GM12865 (cell line): ENCODE measurements at regions not wholly inside any gene's neighbourhood (a gene's known extent, or its start where the extent isn't known, plus 50 kb on each side); places are given as distances from the start of the nearest gene placed in this dataset.

Source experiments
- DNase-seq: peaks from one replicate; pipeline ENCODE4 v3.0.0; 2010; ENCODE audit warnings: low read depth
- H3K4me3 ChIP-seq: 2 replicates; pipeline ENCODE4 v1.5.1; 2011; ENCODE audit warnings: mild to moderate bottlenecking, low read depth, low read length, control low read depth
- TF ChIP-seq, protein P1 (sequence below): IDR thresholded peaks from 2 replicates; pipeline ENCODE4 v1.5.1; 2011; ENCODE audit warnings: low read length, control low read depth, low read depth, inconsistent platforms; ENCODE audit not compliant: insufficient read depth; ENCODE audit errors: missing control alignments

GRCh38 chr14:54170301-54170700 is 213.7 kb upstream of the BMP4 start:
- no peak for DNase-seq
- TF ChIP-seq, protein P1, sequence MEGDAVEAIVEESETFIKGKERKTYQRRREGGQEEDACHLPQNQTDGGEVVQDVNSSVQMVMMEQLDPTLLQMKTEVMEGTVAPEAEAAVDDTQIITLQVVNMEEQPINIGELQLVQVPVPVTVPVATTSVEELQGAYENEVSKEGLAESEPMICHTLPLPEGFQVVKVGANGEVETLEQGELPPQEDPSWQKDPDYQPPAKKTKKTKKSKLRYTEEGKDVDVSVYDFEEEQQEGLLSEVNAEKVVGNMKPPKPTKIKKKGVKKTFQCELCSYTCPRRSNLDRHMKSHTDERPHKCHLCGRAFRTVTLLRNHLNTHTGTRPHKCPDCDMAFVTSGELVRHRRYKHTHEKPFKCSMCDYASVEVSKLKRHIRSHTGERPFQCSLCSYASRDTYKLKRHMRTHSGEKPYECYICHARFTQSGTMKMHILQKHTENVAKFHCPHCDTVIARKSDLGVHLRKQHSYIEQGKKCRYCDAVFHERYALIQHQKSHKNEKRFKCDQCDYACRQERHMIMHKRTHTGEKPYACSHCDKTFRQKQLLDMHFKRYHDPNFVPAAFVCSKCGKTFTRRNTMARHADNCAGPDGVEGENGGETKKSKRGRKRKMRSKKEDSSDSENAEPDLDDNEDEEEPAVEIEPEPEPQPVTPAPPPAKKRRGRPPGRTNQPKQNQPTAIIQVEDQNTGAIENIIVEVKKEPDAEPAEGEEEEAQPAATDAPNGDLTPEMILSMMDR: no peak

DNA sequence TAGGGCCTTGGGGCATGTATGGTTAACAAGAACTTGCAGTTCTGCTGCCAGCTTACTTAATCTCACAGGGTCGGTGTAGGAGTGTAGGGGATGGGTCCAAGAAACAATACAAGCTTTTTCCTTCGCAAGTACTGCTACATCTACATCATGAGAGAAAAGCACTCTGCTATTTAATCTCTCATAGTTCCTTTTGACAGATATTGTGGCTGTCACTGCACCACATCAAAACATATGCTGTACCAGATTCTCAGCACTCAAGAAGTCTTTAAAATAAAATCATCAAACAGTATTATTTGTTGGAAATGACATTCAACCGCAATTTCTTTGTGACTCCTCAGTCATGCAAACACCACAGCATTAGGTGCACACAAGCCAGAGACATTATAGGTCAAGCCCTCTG is 215.5 kb upstream of the BMP4 start:
- TF ChIP-seq, protein P1: no peak
- H3K4me3 ChIP-seq: no peak overlapping the region
- DNase-seq: no peak

More at GRCh38 chr14:54170301-54170700, 213.7 kb upstream of the BMP4 start:
- no peak overlapping the region for H3K4me3 ChIP-seq

DNA sequence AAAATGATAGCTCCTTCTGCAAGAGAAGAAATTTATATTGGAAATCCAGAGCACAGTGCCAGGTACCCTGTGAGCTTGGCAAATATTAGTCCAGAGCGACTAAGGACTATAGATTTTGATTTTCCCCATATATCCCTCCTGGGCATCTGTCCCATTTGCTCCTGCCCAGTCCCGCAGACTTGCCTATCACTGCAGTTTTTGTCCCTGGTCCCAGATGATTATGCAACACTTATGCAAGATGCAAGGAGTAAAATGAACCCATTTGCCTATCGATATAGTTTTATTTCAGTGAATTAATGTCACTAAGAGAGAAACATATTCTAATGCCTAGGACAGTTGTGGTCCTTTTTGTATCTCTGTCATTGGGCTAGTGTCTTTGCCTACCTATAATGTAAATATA is 215.9 kb upstream of the BMP4 start:
- no peak overlapping the region for H3K4me3 ChIP-seq
- TF ChIP-seq, protein P1: no peak
- DNase-seq: no peak

- TF ChIP-seq, protein P1: no peak
- H3K4me3 ChIP-seq: no peak overlapping the region
- no peak for DNase-seq
Observed at GRCh38 chr14:54173802-54174201, 217.2 kb upstream of the BMP4 start.

GRCh38 chr14:54174457-54174856 is 217.8 kb upstream of the BMP4 start:
- TF ChIP-seq, protein P1: no peak
- DNase-seq: no peak
- H3K4me3 ChIP-seq: no peak overlapping the region

- peak; percentile 71 for DNase-seq
Observed at GRCh38 chr14:54175298-54175942, 218.8 kb upstream of the BMP4 start.

More at GRCh38 chr14:54175298-54175942, 218.8 kb upstream of the BMP4 start:
- no peak overlapping the region for H3K4me3 ChIP-seq
- TF ChIP-seq, protein P1: peak; percentile 68
